MCF 10A (cell line): ENCODE measurements at regions not wholly inside any gene's neighbourhood (a gene's known extent, or its start where the extent isn't known, plus 50 kb on each side); places are given as distances from the start of the nearest gene placed in this dataset.

Experiments used
- BruUV-seq: library from RNA; stranded (reverse); fragments of 400-500 nt; replicated peaks from 2 replicates; lab custom pipeline; 2021; lab: Mats Ljungman, UMichigan
- CTCF ChIA-PET: fragments of 300-600 bp; sonication (Branson Sonifier 250); formaldehyde crosslinking; extraction: SDS; loops from one replicate; lab custom pipeline; 2021; ENCODE audit warnings: antibody characterized with exemption, inconsistent platforms; lab: Yijun Ruan, JAX
- POLR2A ChIA-PET: fragments of 300-600, 350-650 bp; sonication (Branson Sonifier 250); formaldehyde crosslinking; extraction: SDS; loops from one replicate; lab custom pipeline; 2020; ENCODE audit warnings: antibody characterized with exemption, inconsistent platforms; lab: Yijun Ruan, JAX
- DNase-seq: peaks from one replicate; pipeline ENCODE4 v3.0.0-alpha.2; 2018; ENCODE audit not compliant: unreplicated experiment
- H3K27ac Mint-ChIP-seq: one replicate; pipeline ENCODE4 v1.8.0; 2022; ENCODE audit warnings: mild to moderate bottlenecking, low read depth, mixed read lengths; ENCODE audit not compliant: unreplicated experiment
- H3K27me3 Mint-ChIP-seq: one replicate; pipeline ENCODE4 v1.8.0; 2022; ENCODE audit warnings: mixed read lengths; ENCODE audit not compliant: insufficient read depth, unreplicated experiment
- H3K36me3 Mint-ChIP-seq: one replicate; pipeline ENCODE4 v1.8.0; 2022; ENCODE audit warnings: mild to moderate bottlenecking, moderate library complexity, mixed read lengths; ENCODE audit not compliant: insufficient read depth, unreplicated experiment
- H3K4me1 Mint-ChIP-seq: one replicate; pipeline ENCODE4 v1.8.0; 2022; ENCODE audit warnings: mixed read lengths; ENCODE audit not compliant: insufficient read depth, unreplicated experiment
- H3K4me3 Mint-ChIP-seq: one replicate; pipeline ENCODE4 v1.8.0; 2022; ENCODE audit warnings: mild to moderate bottlenecking, moderate library complexity, mixed read lengths; ENCODE audit not compliant: unreplicated experiment
- H3K9me3 Mint-ChIP-seq: one replicate; pipeline ENCODE4 v1.8.0; 2022; ENCODE audit warnings: mixed read lengths; ENCODE audit not compliant: unreplicated experiment
- intact Hi-C: fragments of 100-400 bp; cut with micrococcal nuclease; formaldehyde crosslinking; loops from 2 replicates; pipeline ENCODE4 v1.14.1; 2022
- TF ChIP-seq, protein P1 (sequence below): fragments of 200-600 bp; IDR thresholded peaks from one replicate; pipeline ENCODE4 v1.8.0; 2022; ENCODE audit warnings: antibody characterized with exemption, mild to moderate bottlenecking; ENCODE audit not compliant: unreplicated experiment

DNA sequence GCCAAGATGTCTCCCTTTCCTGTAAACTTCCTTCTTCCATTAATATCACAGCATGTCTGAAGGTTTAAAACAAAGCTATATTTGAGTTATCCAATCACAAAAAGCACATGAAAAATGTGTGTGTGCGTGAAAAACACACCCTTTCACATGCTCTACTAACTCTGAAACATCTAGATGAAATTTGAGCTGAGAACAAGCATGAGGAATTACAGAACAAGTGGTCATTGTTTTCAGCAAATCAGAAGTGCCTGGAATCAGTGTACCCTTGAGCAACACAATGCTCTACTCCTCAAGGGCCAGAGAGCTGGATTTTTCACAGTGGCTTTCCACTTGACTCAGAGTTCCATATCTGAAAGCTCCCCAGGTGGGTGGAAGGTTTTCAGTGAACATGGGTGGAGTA lies 255.9 kb downstream of the PSAT1 start:
- Mint-ChIP-seq H3K27ac (no peak overlapping the region), H3K4me1 (no peaks in the 10 kb centered on the region), H3K27me3 (no peaks in the 10 kb centered on the region), H3K9me3 (no peaks in the 10 kb centered on the region), H3K36me3 (no peaks in the 10 kb centered on the region), H3K4me3 (no peak overlapping the region)
- no TSS peak for BruUV-seq
- ChIA-PET POLR2A (no interaction called here), CTCF (interaction anchor here (0.7 to 1.2 kb wide), 4 partner anchors 9 to 1265 kb away, joined by 3 to 5 read pairs (median 3); no protein-coding TSS in a partner anchor)
- TF ChIP-seq, protein P1, sequence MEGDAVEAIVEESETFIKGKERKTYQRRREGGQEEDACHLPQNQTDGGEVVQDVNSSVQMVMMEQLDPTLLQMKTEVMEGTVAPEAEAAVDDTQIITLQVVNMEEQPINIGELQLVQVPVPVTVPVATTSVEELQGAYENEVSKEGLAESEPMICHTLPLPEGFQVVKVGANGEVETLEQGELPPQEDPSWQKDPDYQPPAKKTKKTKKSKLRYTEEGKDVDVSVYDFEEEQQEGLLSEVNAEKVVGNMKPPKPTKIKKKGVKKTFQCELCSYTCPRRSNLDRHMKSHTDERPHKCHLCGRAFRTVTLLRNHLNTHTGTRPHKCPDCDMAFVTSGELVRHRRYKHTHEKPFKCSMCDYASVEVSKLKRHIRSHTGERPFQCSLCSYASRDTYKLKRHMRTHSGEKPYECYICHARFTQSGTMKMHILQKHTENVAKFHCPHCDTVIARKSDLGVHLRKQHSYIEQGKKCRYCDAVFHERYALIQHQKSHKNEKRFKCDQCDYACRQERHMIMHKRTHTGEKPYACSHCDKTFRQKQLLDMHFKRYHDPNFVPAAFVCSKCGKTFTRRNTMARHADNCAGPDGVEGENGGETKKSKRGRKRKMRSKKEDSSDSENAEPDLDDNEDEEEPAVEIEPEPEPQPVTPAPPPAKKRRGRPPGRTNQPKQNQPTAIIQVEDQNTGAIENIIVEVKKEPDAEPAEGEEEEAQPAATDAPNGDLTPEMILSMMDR = no peak
- intact Hi-C loops = no loop called here
- peak; percentile 4 for DNase-seq

DNA sequence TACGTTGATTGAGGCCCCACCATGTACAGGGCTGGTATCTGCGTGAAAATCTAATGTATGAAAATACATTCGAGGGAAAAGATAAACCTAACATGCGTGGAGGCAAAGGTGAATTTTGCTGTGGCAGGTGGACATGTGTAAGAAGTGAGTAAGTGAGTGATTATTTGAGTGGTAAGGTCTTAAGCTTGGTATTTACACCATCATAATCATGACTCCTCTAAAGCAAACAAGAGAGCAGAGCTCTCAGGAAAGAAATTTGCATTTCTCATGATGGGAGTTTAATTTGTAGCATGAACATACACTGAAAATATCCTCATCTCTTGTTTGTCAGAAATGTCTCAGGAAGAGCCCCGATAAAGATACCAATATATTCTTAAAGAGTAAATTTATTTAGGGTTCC lies 260.6 kb downstream of the PSAT1 start:
- ChIA-PET CTCF (no interaction called here), POLR2A (no interaction called here)
- TF ChIP-seq, protein P1 = no peak
- Mint-ChIP-seq H3K36me3 (no peaks in the 10 kb centered on the region), H3K4me3 (no peak overlapping the region), H3K9me3 (no peaks in the 10 kb centered on the region), H3K27ac (no peak overlapping the region), H3K4me1 (no peaks in the 10 kb centered on the region), H3K27me3 (no peaks in the 10 kb centered on the region)
- intact Hi-C loops = no loop called here
- BruUV-seq = no TSS peak
- DNase-seq = no peak

DNA sequence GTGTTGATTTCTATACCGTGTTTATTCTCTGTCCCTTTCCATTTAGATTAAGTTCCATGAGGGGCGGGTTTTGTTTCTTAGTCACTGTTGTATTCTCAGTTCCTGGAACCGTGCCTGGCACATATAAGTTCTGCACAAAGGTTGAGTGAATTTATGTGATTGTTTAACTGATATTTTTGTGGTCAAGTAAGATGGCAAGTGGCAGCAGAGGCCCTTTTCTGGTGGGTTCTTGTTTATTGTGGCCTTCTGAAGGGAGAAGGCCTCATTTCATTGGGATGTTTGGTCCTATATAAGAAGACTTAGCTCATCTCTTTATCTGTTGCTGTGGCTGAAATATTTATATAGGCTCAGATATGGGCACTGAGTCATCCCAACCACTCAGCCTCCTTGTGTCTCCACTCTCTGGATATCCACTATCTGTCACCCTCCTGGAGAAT lies 262.5 kb downstream of the PSAT1 start:
- H3K9me3 Mint-ChIP-seq = no peaks in the 10 kb centered on the region
- no peak overlapping the region for H3K27ac Mint-ChIP-seq
- intact Hi-C loops = no loop called here
- no TSS peak for BruUV-seq
- TF ChIP-seq, protein P1 = no peak
- no peaks in the 10 kb centered on the region for H3K27me3 Mint-ChIP-seq
- H3K4me1 Mint-ChIP-seq = no peaks in the 10 kb centered on the region
- H3K4me3 Mint-ChIP-seq = no peak overlapping the region
- CTCF ChIA-PET = no interaction called here
- POLR2A ChIA-PET = no interaction called here
- DNase-seq = peak; percentile 28
- H3K36me3 Mint-ChIP-seq = no peaks in the 10 kb centered on the region

DNA sequence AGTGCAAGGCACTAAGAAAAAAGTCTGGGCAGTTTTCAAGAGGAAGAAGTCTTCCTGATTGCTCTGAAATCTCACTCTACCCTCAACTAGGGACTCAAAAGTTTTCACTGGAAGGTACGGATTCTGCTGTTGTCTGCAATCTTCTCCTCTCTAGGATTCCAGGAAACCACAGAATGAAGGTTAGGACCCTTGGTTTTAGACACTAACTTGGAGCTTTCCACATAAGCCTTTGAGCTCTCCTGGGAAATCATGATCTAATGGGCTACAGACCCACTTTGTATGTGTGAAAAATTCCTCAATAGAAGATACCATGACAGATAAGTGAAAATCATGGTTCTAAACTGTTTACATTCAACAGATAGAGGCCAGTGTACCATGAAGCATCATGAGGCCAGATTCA lies 265.1 kb downstream of the PSAT1 start:
- no peak for DNase-seq
- H3K36me3 Mint-ChIP-seq = no peaks in the 10 kb centered on the region
- no peaks in the 10 kb centered on the region for H3K27me3 Mint-ChIP-seq
- TF ChIP-seq, protein P1 = no peak
- H3K27ac Mint-ChIP-seq = no peak overlapping the region
- peaks cover 9% of the 10 kb centered on the region for H3K4me1 Mint-ChIP-seq
- intact Hi-C loops = no loop called here
- CTCF ChIA-PET = no interaction called here
- no peak overlapping the region for H3K4me3 Mint-ChIP-seq
- POLR2A ChIA-PET = no interaction called here
- no TSS peak for BruUV-seq
- H3K9me3 Mint-ChIP-seq = no peaks in the 10 kb centered on the region
